HT1080 (cell line): ENCODE measurements at regions not wholly inside any gene's neighbourhood (a gene's known extent, or its start where the extent isn't known, plus 50 kb on each side); places are given as distances from the start of the nearest gene placed in this dataset.
"Not testable (repeated sequence)": the region's sequence is repeated elsewhere in the genome, so short reads cannot be mapped to it uniquely, and the experiment has no call there.

Experiments used
- DNase-seq: peaks from one replicate; pipeline ENCODE4 v3.0.0-alpha.2; 2015; ENCODE audit warnings: low read depth

GRCh38 chr1:224029286-224030025 is 84.5 kb upstream of the FBXO28 start:
- not testable (repeated sequence) for DNase-seq

GRCh38 chr1:224028802-224029201 is 85.1 kb upstream of the FBXO28 start:
- not testable (repeated sequence) for DNase-seq

- not testable (repeated sequence) for DNase-seq
Measured at GRCh38 chr1:224023122-224023521, 90.8 kb upstream of the FBXO28 start.

GRCh38 chr1:224022249-224022970 is 91.5 kb upstream of the FBXO28 start:
- DNase-seq, result not testable (repeated sequence)

- not testable (repeated sequence) for DNase-seq
Measured at GRCh38 chr1:224019866-224020265, 94.0 kb upstream of the FBXO28 start.

GRCh38 chr1:224015782-224016181 is 98.1 kb upstream of the FBXO28 start:
- not testable (repeated sequence) for DNase-seq

- peak; percentile 22 for DNase-seq
Measured at GRCh38 chr1:224014330-224014649, 99.6 kb upstream of the FBXO28 start.

- peak; percentile 35 for DNase-seq
Measured at GRCh38 chr1:224013626-224014329, 100.1 kb upstream of the FBXO28 start.

GRCh38 chr1:224012807-224013434 is 101.0 kb upstream of the FBXO28 start:
- DNase-seq, result peak; percentile 37

- not testable (repeated sequence) for DNase-seq
Measured at GRCh38 chr1:224012162-224012561, 101.7 kb upstream of the FBXO28 start.

GRCh38 chr1:224011751-224012150 is 102.2 kb upstream of the FBXO28 start:
- DNase-seq, result not testable (repeated sequence)

GRCh38 chr1:224011153-224011552 is 102.8 kb upstream of the FBXO28 start:
- not testable (repeated sequence) for DNase-seq

GRCh38 chr1:224005973-224006372 is 107.9 kb upstream of the FBXO28 start:
- DNase-seq, result not testable (repeated sequence)

- DNase-seq, result peak; percentile 42
Measured at GRCh38 chr1:224004552-224005315, 109.2 kb upstream of the FBXO28 start.

- not testable (repeated sequence) for DNase-seq
Measured at GRCh38 chr1:224003896-224004295, 110.0 kb upstream of the FBXO28 start.

- DNase-seq, result not testable (repeated sequence)
Measured at GRCh38 chr1:224001757-224002156, 112.2 kb upstream of the FBXO28 start.

GRCh38 chr1:223999761-224000160 is 114.2 kb upstream of the FBXO28 start:
- DNase-seq, result not testable (repeated sequence)

- DNase-seq, result not testable (repeated sequence)
Measured at GRCh38 chr1:223998676-223999455, 115.0 kb upstream of the FBXO28 start.

- not testable (repeated sequence) for DNase-seq
Measured at GRCh38 chr1:223996376-223996775, 117.5 kb upstream of the FBXO28 start.
